Inferior parietal cortex (tissue), 1 donor: ENCODE measurements at regions not wholly inside any gene's neighbourhood (a gene's known extent, or its start where the extent isn't known, plus 50 kb on each side); places are given as distances from the start of the nearest gene placed in this dataset.

Experiments
- DNase-seq: peaks from one replicate; pipeline ENCODE4 v3.0.0-alpha.2; 2016; ENCODE audit errors: extremely low spot score

GRCh38 chr5:133688391-133688790 lies 76.0 kb upstream of the FSTL4 start:
- no peak for DNase-seq

GRCh38 chr5:133687212-133688061 lies 75.1 kb upstream of the FSTL4 start:
- no peak for DNase-seq

- DNase-seq: no peak
Observed at GRCh38 chr5:133686566-133686965, 74.2 kb upstream of the FSTL4 start.

- no peak for DNase-seq
Observed at GRCh38 chr5:133685402-133686018, 73.2 kb upstream of the FSTL4 start.

GRCh38 chr5:133683646-133684596 lies 71.6 kb upstream of the FSTL4 start:
- no peak for DNase-seq

GRCh38 chr5:133682451-133682850 lies 70.1 kb upstream of the FSTL4 start:
- DNase-seq: no peak

- no peak for DNase-seq
Observed at GRCh38 chr5:133681896-133682295, 69.6 kb upstream of the FSTL4 start.

GRCh38 chr5:133680830-133681565 lies 68.7 kb upstream of the FSTL4 start:
- no peak for DNase-seq

- no peak for DNase-seq
Observed at GRCh38 chr5:133679534-133679933, 67.2 kb upstream of the FSTL4 start.

GRCh38 chr5:133675376-133676154 lies 63.2 kb upstream of the FSTL4 start:
- no peak for DNase-seq

- no peak for DNase-seq
Observed at GRCh38 chr5:133670336-133670735, 58.0 kb upstream of the FSTL4 start.

GRCh38 chr5:133669472-133669871 lies 57.1 kb upstream of the FSTL4 start:
- no peak for DNase-seq

GRCh38 chr5:133668458-133668857 lies 56.1 kb upstream of the FSTL4 start:
- no peak for DNase-seq

GRCh38 chr5:133667217-133667616 lies 54.9 kb upstream of the FSTL4 start:
- no peak for DNase-seq

- DNase-seq: no peak
Observed at GRCh38 chr5:133665571-133665970, 53.2 kb upstream of the FSTL4 start.

GRCh38 chr5:133664422-133664821 lies 52.1 kb upstream of the FSTL4 start:
- DNase-seq: no peak

GRCh38 chr5:133663397-133664054 lies 51.2 kb upstream of the FSTL4 start:
- no peak for DNase-seq

- DNase-seq: no peak
Observed at GRCh38 chr5:133662578-133662977, 50.2 kb upstream of the FSTL4 start.
